Activated naive CD8-positive, alpha-beta T cell treated with anti-CD3 and anti-CD28 coated beads for 36 hours (primary cell): ENCODE measurements at regions not wholly inside any gene's neighbourhood (a gene's known extent, or its start where the extent isn't known, plus 50 kb on each side); places are given as distances from the start of the nearest gene placed in this dataset.
"Not testable (repeated sequence)": the region's sequence is repeated elsewhere in the genome, so short reads cannot be mapped to it uniquely, and the experiment has no call there.

Experiments
- DNase-seq: peaks from one replicate; pipeline ENCODE4 v3.0.0; 2021
- H3K27ac Mint-ChIP-seq: one replicate; pipeline ENCODE4 v1.8.0; 2022; ENCODE audit warnings: mild to moderate bottlenecking, moderate library complexity, mixed read lengths
- H3K27me3 Mint-ChIP-seq: one replicate; pipeline ENCODE4 v1.8.0; 2022; ENCODE audit warnings: mild to moderate bottlenecking, mixed read lengths
- H3K36me3 Mint-ChIP-seq: one replicate; pipeline ENCODE4 v1.8.0; 2021; ENCODE audit warnings: mild to moderate bottlenecking, mixed read lengths
- H3K4me1 Mint-ChIP-seq: one replicate; pipeline ENCODE4 v1.8.0; 2021; ENCODE audit warnings: mixed read lengths
- H3K4me3 Mint-ChIP-seq: one replicate; pipeline ENCODE4 v1.8.0; 2022; ENCODE audit warnings: mild to moderate bottlenecking, moderate library complexity, mixed read lengths
- H3K9me3 Mint-ChIP-seq: one replicate; pipeline ENCODE4 v1.8.0; 2022; ENCODE audit warnings: mixed read lengths

GRCh38 chr1:149285205-149285604 lies 181.9 kb upstream of the NBPF9 start:
- not testable (repeated sequence) for H3K4me3 Mint-ChIP-seq, H3K9me3 Mint-ChIP-seq, H3K36me3 Mint-ChIP-seq, H3K27ac Mint-ChIP-seq, H3K27me3 Mint-ChIP-seq, H3K4me1 Mint-ChIP-seq, DNase-seq

GRCh38 chr1:149285638-149286037 lies 182.3 kb upstream of the NBPF9 start:
- not testable (repeated sequence) for H3K36me3 Mint-ChIP-seq, H3K27me3 Mint-ChIP-seq, H3K9me3 Mint-ChIP-seq, H3K4me1 Mint-ChIP-seq, H3K27ac Mint-ChIP-seq
- peak overlapping the region; percentile 64 for H3K4me3 Mint-ChIP-seq
- peak; percentile 30 for DNase-seq

GRCh38 chr1:149288580-149288979 lies 185.2 kb upstream of the NBPF9 start:
- not testable (repeated sequence) for H3K27me3 Mint-ChIP-seq, H3K4me3 Mint-ChIP-seq, H3K9me3 Mint-ChIP-seq, H3K36me3 Mint-ChIP-seq, H3K27ac Mint-ChIP-seq, H3K4me1 Mint-ChIP-seq, DNase-seq

GRCh38 chr1:149300478-149301218 lies 174.2 kb upstream of the NBPF19 start:
- H3K4me1 Mint-ChIP-seq, H3K4me3 Mint-ChIP-seq, H3K27ac Mint-ChIP-seq, DNase-seq, H3K27me3 Mint-ChIP-seq, H3K36me3 Mint-ChIP-seq, H3K9me3 Mint-ChIP-seq: not testable (repeated sequence)

- H3K4me3 Mint-ChIP-seq, H3K36me3 Mint-ChIP-seq, DNase-seq, H3K4me1 Mint-ChIP-seq, H3K9me3 Mint-ChIP-seq, H3K27ac Mint-ChIP-seq, H3K27me3 Mint-ChIP-seq: not testable (repeated sequence)
These were observed 173.6 kb upstream of the NBPF19 start for GRCh38 chr1:149301282-149301681.

GRCh38 chr1:149304796-149305195 lies 170.0 kb upstream of the NBPF19 start:
- not testable (repeated sequence) for H3K27ac Mint-ChIP-seq, H3K4me1 Mint-ChIP-seq, DNase-seq, H3K27me3 Mint-ChIP-seq, H3K9me3 Mint-ChIP-seq, H3K36me3 Mint-ChIP-seq, H3K4me3 Mint-ChIP-seq

GRCh38 chr1:149307640-149308039 lies 167.2 kb upstream of the NBPF19 start:
- not testable (repeated sequence) for H3K27me3 Mint-ChIP-seq, H3K27ac Mint-ChIP-seq, H3K36me3 Mint-ChIP-seq, H3K9me3 Mint-ChIP-seq, DNase-seq, H3K4me3 Mint-ChIP-seq, H3K4me1 Mint-ChIP-seq

- DNase-seq, H3K4me3 Mint-ChIP-seq, H3K36me3 Mint-ChIP-seq, H3K9me3 Mint-ChIP-seq, H3K27me3 Mint-ChIP-seq, H3K4me1 Mint-ChIP-seq, H3K27ac Mint-ChIP-seq: not testable (repeated sequence)
These were observed 159.9 kb upstream of the NBPF19 start for GRCh38 chr1:149314921-149315320.

- H3K36me3 Mint-ChIP-seq, H3K9me3 Mint-ChIP-seq, H3K4me3 Mint-ChIP-seq, H3K4me1 Mint-ChIP-seq, H3K27ac Mint-ChIP-seq, DNase-seq, H3K27me3 Mint-ChIP-seq: not testable (repeated sequence)
These were observed 153.7 kb upstream of the NBPF19 start for GRCh38 chr1:149320971-149321731.

GRCh38 chr1:149321732-149322016 lies 153.2 kb upstream of the NBPF19 start:
- H3K4me1 Mint-ChIP-seq, H3K27ac Mint-ChIP-seq, H3K9me3 Mint-ChIP-seq, H3K27me3 Mint-ChIP-seq, DNase-seq, H3K36me3 Mint-ChIP-seq, H3K4me3 Mint-ChIP-seq: not testable (repeated sequence)

GRCh38 chr1:149330081-149330335 lies 144.8 kb upstream of the NBPF19 start:
- not testable (repeated sequence) for H3K4me3 Mint-ChIP-seq, DNase-seq, H3K27ac Mint-ChIP-seq, H3K27me3 Mint-ChIP-seq, H3K36me3 Mint-ChIP-seq, H3K9me3 Mint-ChIP-seq, H3K4me1 Mint-ChIP-seq

GRCh38 chr1:149336082-149336481 lies 138.8 kb upstream of the NBPF19 start:
- H3K4me3 Mint-ChIP-seq, H3K27me3 Mint-ChIP-seq, H3K9me3 Mint-ChIP-seq, DNase-seq, H3K36me3 Mint-ChIP-seq, H3K4me1 Mint-ChIP-seq, H3K27ac Mint-ChIP-seq: not testable (repeated sequence)

- not testable (repeated sequence) for H3K27ac Mint-ChIP-seq, H3K36me3 Mint-ChIP-seq, H3K27me3 Mint-ChIP-seq, H3K4me1 Mint-ChIP-seq, H3K9me3 Mint-ChIP-seq, H3K4me3 Mint-ChIP-seq, DNase-seq
These were observed 136.6 kb upstream of the NBPF19 start for GRCh38 chr1:149338221-149338691.

GRCh38 chr1:149338698-149339097 lies 136.1 kb upstream of the NBPF19 start:
- H3K36me3 Mint-ChIP-seq, H3K9me3 Mint-ChIP-seq, DNase-seq, H3K27ac Mint-ChIP-seq, H3K27me3 Mint-ChIP-seq, H3K4me1 Mint-ChIP-seq, H3K4me3 Mint-ChIP-seq: not testable (repeated sequence)

- not testable (repeated sequence) for H3K9me3 Mint-ChIP-seq, H3K4me3 Mint-ChIP-seq, H3K27me3 Mint-ChIP-seq, H3K36me3 Mint-ChIP-seq, H3K4me1 Mint-ChIP-seq, H3K27ac Mint-ChIP-seq, DNase-seq
These were observed 125.4 kb upstream of the NBPF19 start for GRCh38 chr1:149349448-149349847.

GRCh38 chr1:149352205-149352604 lies 122.6 kb upstream of the NBPF19 start:
- not testable (repeated sequence) for H3K4me3 Mint-ChIP-seq, H3K27ac Mint-ChIP-seq, H3K36me3 Mint-ChIP-seq, DNase-seq, H3K9me3 Mint-ChIP-seq, H3K27me3 Mint-ChIP-seq, H3K4me1 Mint-ChIP-seq
